ENCODE measurements at regions not wholly inside any gene's neighbourhood (a gene's known extent, or its start where the extent isn't known, plus 50 kb on each side); places are given as distances from the start of the nearest gene placed in this dataset.
"Not testable (repeated sequence)": the region's sequence is repeated elsewhere in the genome, so short reads cannot be mapped to it uniquely, and the experiment has no call there.

- no peak for DNase-seq
Observed at GRCh38 chr7:92972441-92972840, 136.1 kb upstream of the CDK6 start.

DNA sequence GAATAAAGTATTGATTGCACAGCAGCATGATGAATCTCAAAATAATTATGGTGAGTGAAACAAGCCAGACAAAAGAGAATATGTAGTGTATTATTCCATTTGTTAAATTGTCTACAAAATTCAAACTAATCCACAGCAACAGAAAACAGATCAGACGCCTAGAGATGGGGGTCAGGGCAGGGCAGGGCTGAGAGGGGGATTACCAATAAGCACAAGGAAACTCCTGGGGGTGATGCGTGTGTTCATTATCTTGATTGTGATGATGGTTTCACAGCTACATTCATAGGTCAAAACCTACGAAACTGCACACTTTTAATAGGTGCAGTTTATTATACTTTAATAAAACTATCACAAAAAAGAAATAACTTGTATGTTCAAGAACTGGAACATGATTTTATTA lies 132.7 kb upstream of the CDK6 start:
- no peak for DNase-seq

GRCh38 chr7:92968502-92968901 lies 132.1 kb upstream of the CDK6 start:
- DNase-seq = no peak

- DNase-seq = no peak
Observed at GRCh38 chr7:92967238-92967637, 130.9 kb upstream of the CDK6 start.

- peak; percentile 49 for DNase-seq
Observed at GRCh38 chr7:92964141-92964540, 127.8 kb upstream of the CDK6 start.

- peak; percentile 49 for DNase-seq
Observed at GRCh38 chr7:92963566-92963965, 127.2 kb upstream of the CDK6 start.

- no peak for DNase-seq
Observed at GRCh38 chr7:92961961-92962360, 125.6 kb upstream of the CDK6 start.

GRCh38 chr7:92956575-92956974 lies 120.2 kb upstream of the CDK6 start:
- no peak for DNase-seq

DNA sequence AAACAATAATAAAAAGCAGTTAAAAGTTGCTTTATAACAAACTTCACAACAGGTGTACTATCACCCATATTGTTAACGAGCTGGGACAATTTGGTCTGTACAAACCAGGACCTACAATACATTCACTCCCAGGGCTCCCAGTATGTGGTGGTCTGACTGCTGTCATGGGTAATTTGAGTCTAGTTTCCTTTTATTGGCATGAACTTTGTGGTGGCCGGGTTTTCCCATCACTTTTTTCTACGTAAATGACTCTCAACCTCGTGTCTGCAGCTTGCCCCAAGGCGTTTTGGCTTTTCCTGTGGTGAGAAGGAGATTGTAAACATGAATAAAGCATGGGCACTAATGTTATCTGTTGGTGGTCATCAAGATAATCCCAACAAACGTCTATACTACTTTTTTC lies 118.7 kb upstream of the CDK6 start:
- DNase-seq = no peak

- no peak for DNase-seq
Observed at GRCh38 chr7:92953657-92954056, 117.3 kb upstream of the CDK6 start.

DNA sequence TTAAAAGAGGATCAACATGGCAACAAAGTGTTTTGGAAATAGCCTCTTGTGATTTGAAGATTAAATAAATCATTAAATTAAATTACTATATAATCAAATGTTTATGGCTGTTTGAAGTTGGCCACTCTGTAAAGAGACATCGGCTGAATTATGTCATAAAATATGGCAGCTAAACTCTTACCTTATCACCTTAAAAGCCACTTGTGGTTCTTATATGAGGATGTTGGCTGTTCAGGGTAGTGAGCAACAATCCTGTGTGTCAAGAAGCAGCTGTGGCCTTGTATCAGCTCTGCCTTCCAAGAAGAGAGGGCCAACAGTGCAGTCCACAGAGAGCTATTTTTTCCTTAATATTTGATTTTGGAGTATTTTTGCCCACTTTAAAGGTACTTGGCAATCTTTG lies 113.4 kb upstream of the CDK6 start:
- no peak for DNase-seq

DNA sequence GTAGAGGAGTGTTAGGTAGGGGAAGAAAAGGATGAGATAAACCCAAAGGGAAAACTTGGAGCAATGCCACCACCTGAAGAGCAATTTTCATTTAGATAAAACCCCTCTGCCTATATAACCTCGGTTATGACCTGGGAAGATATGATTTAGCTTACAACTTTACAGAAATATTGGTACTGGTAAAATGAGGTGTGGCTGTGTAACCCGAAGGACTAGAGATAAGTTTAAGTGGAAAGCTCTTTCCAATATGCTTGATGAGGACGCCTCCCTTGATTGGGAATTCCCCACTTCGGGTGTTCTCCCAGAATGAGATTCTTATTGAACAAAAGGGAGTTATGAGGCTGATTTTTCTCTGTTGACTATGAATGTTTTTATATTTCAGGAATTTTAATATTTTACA lies 109.5 kb upstream of the CDK6 start:
- DNase-seq = no peak

GRCh38 chr7:92944633-92945032 lies 108.3 kb upstream of the CDK6 start:
- no peak for DNase-seq

DNA sequence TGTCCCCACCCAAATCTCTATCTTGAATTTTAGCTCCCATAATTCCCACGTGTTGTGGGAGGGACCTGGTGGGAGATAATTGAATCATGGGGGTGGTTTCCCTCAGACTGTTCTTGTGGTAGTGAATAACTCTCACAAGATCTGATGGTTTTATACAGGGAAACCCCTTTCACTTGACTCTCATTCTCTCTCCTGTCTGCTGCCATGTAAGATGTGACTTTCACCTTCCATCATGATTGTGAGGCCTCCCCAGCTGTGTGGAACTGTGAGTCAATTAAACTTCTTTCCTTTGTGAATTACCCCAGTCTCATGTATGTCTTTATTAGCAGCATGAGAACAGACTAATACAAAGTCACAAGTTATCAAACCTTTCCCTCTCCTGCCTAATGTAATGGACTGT lies 106.3 kb upstream of the CDK6 start:
- not testable (repeated sequence) for DNase-seq

GRCh38 chr7:92939666-92940360 lies 103.4 kb upstream of the CDK6 start:
- DNase-seq = no peak

GRCh38 chr7:92934096-92934495 lies 97.7 kb upstream of the CDK6 start:
- DNase-seq = no peak

- DNase-seq = no peak
Observed at GRCh38 chr7:92932450-92932849, 96.1 kb upstream of the CDK6 start.

GRCh38 chr7:92930404-92930803 lies 94.0 kb upstream of the CDK6 start:
- no peak for DNase-seq

- DNase-seq = no peak
Observed at GRCh38 chr7:92926697-92927044, 90.3 kb upstream of the CDK6 start.

GRCh38 chr7:92925876-92926696 lies 89.7 kb upstream of the CDK6 start:
- no peak for DNase-seq

DNA sequence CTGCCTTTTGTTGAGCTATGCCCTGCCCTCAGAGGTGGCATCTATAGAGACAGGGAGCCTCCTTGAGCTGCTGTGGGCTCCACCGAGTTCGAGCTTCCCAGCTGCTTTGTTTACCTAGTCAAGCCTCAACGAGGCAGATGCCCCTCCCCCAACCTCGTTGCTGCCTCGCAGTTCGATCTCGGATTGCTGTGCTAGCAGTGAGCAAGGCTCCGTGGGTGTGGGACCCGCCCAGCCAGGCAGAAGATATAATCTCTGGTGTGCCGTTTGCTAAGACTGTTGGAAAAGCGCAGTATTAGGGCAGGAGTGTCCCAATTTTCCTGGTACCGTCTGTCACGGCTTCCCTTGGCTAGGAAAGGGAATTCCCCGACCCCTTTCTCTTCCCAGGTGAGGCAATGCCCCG lies 88.4 kb upstream of the CDK6 start:
- DNase-seq = no peak

DNA sequence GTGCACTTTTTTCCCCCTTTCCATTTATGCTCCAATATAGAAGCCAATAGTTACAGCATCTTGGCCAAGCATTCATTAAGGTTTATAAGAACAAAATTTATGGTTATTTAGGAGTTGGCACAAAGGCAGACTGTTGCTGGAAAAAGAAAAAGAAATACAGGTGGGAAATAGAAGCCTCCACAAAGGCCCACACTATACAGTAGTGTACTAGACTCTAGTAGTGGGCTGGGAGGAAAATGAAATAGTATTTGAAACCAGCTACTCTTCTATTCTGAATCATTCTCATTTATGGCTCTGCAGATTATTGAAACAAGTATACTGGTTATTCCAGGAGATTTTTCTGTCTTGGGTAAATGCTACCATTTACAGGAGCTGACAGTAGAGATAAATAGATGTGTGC lies 80.9 kb upstream of the CDK6 start:
- no peak for DNase-seq

DNA sequence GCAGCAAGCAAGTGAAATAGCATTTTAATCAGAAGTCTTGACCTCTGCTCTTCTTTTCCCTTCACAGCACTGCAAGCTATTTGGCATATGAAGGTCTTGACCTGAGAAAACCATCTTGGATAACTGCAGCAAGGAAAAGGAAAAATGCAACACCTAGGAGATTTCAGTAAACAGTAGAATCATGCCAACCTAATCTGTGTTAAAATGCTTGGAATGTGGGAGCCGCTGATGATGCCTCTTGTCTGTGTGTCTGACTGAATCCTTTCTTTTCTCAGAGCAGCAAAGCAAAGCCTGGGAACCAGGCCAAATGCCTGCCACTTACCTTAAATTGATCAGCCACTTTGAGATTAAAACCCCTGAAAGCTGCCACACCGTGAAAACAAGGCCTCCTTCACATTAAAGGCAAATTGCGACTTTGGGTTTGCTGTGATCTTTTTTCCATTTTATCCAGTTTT lies 80.4 kb upstream of the CDK6 start:
- peak; percentile 42 for DNase-seq

GRCh38 chr7:92915348-92915747 lies 79.0 kb upstream of the CDK6 start:
- no peak for DNase-seq

- DNase-seq = no peak
Observed at GRCh38 chr7:92914645-92915044, 78.3 kb upstream of the CDK6 start.

All from right forelimb (tissue), 1 donor.